HG03457 (cell line): ENCODE measurements at regions not wholly inside any gene's neighbourhood (a gene's known extent, or its start where the extent isn't known, plus 50 kb on each side); places are given as distances from the start of the nearest gene placed in this dataset.

ENCODE experiments used
- ATAC-seq: cut with Tn5 transposase; IDR thresholded peaks from one replicate; pipeline ENCODE4 v1.9.1; 2021; ENCODE audit warnings: moderate number of reproducible peaks; ENCODE audit not compliant: unreplicated experiment

- no peak for ATAC-seq
Measured at GRCh38 chr15:39287322-39288195, 293.3 kb upstream of the THBS1 start.

GRCh38 chr15:39290711-39291435 is 290.0 kb upstream of the THBS1 start:
- ATAC-seq, result no peak

- ATAC-seq, result no peak
Measured at GRCh38 chr15:39291690-39292089, 289.2 kb upstream of the THBS1 start.

- ATAC-seq, result no peak
Measured at GRCh38 chr15:39296955-39297354, 283.9 kb upstream of the THBS1 start.

GRCh38 chr15:39298271-39298962 is 282.5 kb upstream of the THBS1 start:
- ATAC-seq, result no peak

GRCh38 chr15:39299486-39300267 is 281.2 kb upstream of the THBS1 start:
- no peak for ATAC-seq

- ATAC-seq, result no peak
Measured at GRCh38 chr15:39300451-39301153, 280.3 kb upstream of the THBS1 start.

- ATAC-seq, result no peak
Measured at GRCh38 chr15:39301589-39301999, 279.3 kb upstream of the THBS1 start.

GRCh38 chr15:39302936-39303335 is 277.9 kb upstream of the THBS1 start:
- no peak for ATAC-seq

GRCh38 chr15:39304201-39304841 is 276.6 kb upstream of the THBS1 start:
- no peak for ATAC-seq

- no peak for ATAC-seq
Measured at GRCh38 chr15:39304931-39305728, 275.7 kb upstream of the THBS1 start.

- ATAC-seq, result no peak
Measured at GRCh38 chr15:39310633-39311032, 270.2 kb upstream of the THBS1 start.

- no peak for ATAC-seq
Measured at GRCh38 chr15:39312984-39313383, 267.9 kb upstream of the THBS1 start.

- no peak for ATAC-seq
Measured at GRCh38 chr15:39313467-39313866, 267.4 kb upstream of the THBS1 start.

GRCh38 chr15:39313881-39314280 is 267.0 kb upstream of the THBS1 start:
- no peak for ATAC-seq

- ATAC-seq, result no peak
Measured at GRCh38 chr15:39315206-39315850, 265.6 kb upstream of the THBS1 start.

GRCh38 chr15:39317225-39317624 is 263.7 kb upstream of the THBS1 start:
- ATAC-seq, result no peak

- no peak for ATAC-seq
Measured at GRCh38 chr15:39318231-39318630, 262.6 kb upstream of the THBS1 start.
